DMS53 (cell line): ENCODE measurements at regions not wholly inside any gene's neighbourhood (a gene's known extent, or its start where the extent isn't known, plus 50 kb on each side); places are given as distances from the start of the nearest gene placed in this dataset.

Source experiments
- DNase-seq: peaks from one replicate; lab custom pipeline; 2025; lab: John Stamatoyannopoulos, UW

- no peak for DNase-seq
Observed at GRCh38 chr9:87156247-87156646, 208.9 kb upstream of the GAS1 start.

DNA sequence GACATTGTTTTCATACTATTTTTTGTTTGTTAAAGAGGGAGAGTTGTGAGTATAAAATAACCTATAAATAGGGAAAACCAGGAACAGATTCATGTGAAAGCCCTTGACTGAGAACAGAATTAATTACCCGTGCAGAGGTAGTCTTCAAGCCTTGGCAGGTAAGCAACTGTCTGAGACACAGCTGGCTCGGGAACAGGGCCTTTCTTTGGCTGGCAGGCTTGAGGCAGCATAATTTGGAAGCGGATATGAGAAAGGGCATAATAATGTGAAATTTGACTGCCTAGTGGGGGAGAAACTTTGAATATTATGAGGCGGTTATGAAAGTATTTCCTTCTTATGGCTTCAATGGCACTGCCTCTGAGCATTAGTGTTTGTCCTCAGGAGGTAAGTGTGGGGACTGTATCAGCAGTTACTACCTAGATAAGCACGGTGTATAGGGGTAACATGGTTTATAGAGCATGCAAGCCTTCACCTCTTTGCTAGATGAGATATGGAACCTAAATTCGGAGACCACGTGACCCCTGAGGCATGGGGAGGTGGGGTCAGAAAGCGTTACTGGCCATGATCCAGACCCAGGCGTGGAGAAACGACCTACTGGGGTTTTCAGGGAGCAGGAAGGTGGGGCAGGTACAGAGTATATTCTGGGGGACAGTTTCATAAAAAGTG is 210.2 kb upstream of the GAS1 start:
- no peak for DNase-seq

DNA sequence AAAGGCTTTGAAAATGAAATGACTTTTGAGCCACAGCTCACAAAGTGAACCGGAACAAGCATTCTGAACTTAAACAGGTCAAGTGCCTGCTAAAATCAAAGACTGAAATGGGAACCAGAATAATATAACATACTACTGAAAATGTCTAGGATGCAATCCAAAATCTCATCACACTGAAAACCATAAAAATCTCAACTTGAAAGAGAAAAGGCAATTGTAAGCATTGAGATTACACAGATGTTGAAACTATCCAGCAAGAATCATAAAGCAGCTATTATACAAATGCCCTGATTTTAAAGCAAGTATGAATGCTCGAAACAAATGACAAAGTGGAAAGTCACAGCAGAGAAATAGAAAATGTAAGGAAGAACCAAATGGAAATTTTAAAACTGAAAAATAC is 211.5 kb upstream of the GAS1 start:
- DNase-seq = no peak

- DNase-seq = no peak
Observed at GRCh38 chr9:87160148-87161102, 213.1 kb upstream of the GAS1 start.

DNA sequence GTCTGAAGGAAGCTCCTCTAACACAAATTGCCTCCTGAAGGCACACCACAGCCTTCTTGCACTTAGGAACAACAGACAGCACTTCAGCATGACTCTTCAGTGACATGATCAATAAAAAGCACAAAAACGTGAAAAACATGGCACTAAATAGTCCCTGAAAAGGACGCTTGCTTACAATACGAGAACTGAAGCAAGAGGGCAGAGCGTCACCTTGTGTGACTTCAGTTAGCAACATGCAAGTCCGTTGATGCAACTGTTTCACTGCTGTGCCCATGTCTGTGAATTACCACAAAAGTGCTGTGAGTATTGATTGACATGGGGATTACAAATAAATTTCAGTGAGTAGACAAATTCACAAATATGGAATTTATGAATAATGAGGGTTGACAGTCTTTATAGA is 219.9 kb upstream of the GAS1 start:
- DNase-seq = no peak

- DNase-seq = no peak
Observed at GRCh38 chr9:87167582-87167981, 220.3 kb upstream of the GAS1 start.

DNA sequence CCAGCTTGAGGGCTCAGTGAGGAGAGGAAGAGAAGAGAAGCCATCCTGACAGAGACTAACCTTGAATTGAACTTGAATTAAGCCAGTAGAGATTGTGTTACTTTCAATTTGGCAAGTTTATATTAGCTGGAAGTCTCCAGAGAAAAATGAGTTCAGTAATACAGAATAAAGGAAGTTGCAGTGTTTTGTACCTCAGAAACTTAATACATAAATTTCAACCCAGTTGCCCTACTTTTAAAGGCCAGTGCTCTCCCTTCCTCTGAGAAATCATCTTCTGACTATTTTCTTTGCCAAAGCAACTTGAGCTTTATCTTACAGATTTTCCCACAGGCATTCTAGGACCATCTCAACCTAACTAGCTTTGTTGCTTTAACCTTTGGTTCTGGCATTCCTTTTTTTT is 231.0 kb upstream of the GAS1 start:
- no peak for DNase-seq

- no peak for DNase-seq
Observed at GRCh38 chr9:87179553-87180340, 232.4 kb upstream of the GAS1 start.

GRCh38 chr9:87180361-87180760 is 233.1 kb upstream of the GAS1 start:
- no peak for DNase-seq

GRCh38 chr9:87180841-87181240 is 233.5 kb upstream of the GAS1 start:
- no peak for DNase-seq

- no peak for DNase-seq
Observed at GRCh38 chr9:87181670-87182069, 234.4 kb upstream of the GAS1 start.

- DNase-seq = no peak
Observed at GRCh38 chr9:87184956-87185642, 237.8 kb upstream of the GAS1 start.

GRCh38 chr9:87187656-87188055 is 240.3 kb upstream of the GAS1 start:
- DNase-seq = no peak

DNA sequence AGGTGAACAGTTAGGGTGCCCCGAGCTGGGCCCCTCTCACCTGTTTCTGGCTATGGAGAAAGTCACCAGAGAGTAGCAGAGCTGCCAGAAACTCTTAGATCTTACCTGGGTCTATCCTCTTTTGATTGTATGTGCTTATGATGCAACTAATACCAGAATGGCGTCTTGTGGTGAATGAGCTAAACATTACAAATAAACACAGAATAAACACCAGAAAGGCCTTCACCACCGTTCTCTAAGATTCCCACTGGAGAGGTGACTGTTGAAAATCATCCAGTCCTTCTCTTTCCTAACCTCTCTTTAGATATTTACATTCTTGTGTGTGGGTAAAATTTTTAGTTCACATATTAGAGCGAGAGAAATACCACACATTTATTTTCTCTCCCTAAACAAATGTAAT is 241.7 kb upstream of the GAS1 start:
- DNase-seq = no peak

DNA sequence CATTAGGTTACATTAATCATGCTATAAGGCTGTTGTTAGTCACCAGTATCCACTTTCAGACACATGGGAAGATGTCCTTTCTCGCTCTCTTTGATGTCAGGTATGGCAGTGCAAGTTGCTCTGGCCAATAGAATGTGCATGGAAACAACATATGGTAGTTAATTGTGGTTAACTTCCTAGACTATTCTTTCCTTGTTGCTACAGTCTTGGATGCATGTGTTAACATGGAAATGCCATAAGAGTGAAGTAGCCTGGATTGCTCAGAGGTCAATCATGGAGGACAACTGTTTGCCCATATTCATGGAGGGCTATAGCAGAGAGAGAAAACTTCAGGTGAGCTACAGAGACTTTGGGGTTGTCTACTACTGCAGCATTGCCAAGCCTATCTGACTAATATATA is 245.8 kb upstream of the GAS1 start:
- no peak for DNase-seq

GRCh38 chr9:87193925-87194868 is 246.9 kb upstream of the GAS1 start:
- no peak for DNase-seq

GRCh38 chr9:87195306-87195705 is 248.0 kb upstream of the GAS1 start:
- DNase-seq = no peak

- DNase-seq = no peak
Observed at GRCh38 chr9:87197349-87198130, 250.2 kb upstream of the GAS1 start.

- DNase-seq = no peak
Observed at GRCh38 chr9:87198716-87199115, 251.4 kb upstream of the GAS1 start.

DNA sequence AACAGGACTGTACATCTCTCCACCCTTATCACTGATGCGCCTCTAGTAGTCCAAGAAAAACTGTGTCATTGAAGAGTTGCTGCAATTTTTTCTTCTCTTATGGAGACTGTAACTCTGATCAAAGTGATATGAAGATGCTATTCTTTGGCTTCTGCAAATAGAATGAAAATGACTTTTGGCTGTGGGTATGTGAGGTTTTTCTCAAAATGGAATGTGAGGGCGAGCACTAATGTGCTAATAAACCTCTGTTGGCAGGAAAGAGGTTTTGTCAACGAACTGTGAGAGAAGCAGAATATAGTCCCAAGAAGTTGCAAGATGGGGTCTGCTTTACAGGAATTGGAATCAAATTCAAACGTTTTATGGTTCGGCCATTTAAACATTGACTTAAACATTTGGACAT is 252.0 kb upstream of the GAS1 start:
- no peak for DNase-seq
